ENCODE measurements at regions not wholly inside any gene's neighbourhood (a gene's known extent, or its start where the extent isn't known, plus 50 kb on each side); places are given as distances from the start of the nearest gene placed in this dataset.

- DNase-seq (ENCODE audit: low read depth), result no peak
- TF ChIP-seq CTCF (IDR thresholded peaks at IDR 0.05; ENCODE audit: control insufficient read depth, insufficient read depth, low read depth, low read length, missing control alignments), result no peak
- H3K4me3 ChIP-seq (ENCODE audit: control insufficient read depth, low read depth, low read length), result no peak overlapping the region
Observed at GRCh38 chr2:133948610-133949290, 305.1 kb upstream of the MGAT5 start.

- H3K4me3 ChIP-seq (ENCODE audit: control insufficient read depth, low read depth, low read length), result no peak overlapping the region
- no peak for TF ChIP-seq CTCF (IDR thresholded peaks at IDR 0.05; ENCODE audit: control insufficient read depth, insufficient read depth, low read depth, low read length, missing control alignments)
- no peak for DNase-seq (ENCODE audit: low read depth)
Observed at GRCh38 chr2:133949595-133949994, 304.3 kb upstream of the MGAT5 start.

GRCh38 chr2:133951209-133951608, 302.7 kb upstream of the MGAT5 start:
- no peak for TF ChIP-seq CTCF (IDR thresholded peaks at IDR 0.05; ENCODE audit: control insufficient read depth, insufficient read depth, low read depth, low read length, missing control alignments)
- H3K4me3 ChIP-seq (ENCODE audit: control insufficient read depth, low read depth, low read length), result no peak overlapping the region
- no peak for DNase-seq (ENCODE audit: low read depth)

- no peak for DNase-seq (ENCODE audit: low read depth)
- TF ChIP-seq CTCF (IDR thresholded peaks at IDR 0.05; ENCODE audit: control insufficient read depth, insufficient read depth, low read depth, low read length, missing control alignments), result no peak
- H3K4me3 ChIP-seq (ENCODE audit: control insufficient read depth, low read depth, low read length), result no peak overlapping the region
Observed at GRCh38 chr2:133952420-133952819, 301.5 kb upstream of the MGAT5 start.

GRCh38 chr2:133952896-133953295, 301.0 kb upstream of the MGAT5 start:
- no peak for DNase-seq (ENCODE audit: low read depth)
- TF ChIP-seq CTCF (IDR thresholded peaks at IDR 0.05; ENCODE audit: control insufficient read depth, insufficient read depth, low read depth, low read length, missing control alignments), result no peak
- H3K4me3 ChIP-seq (ENCODE audit: control insufficient read depth, low read depth, low read length), result no peak overlapping the region

- DNase-seq (ENCODE audit: low read depth), result no peak
- no peak overlapping the region for H3K4me3 ChIP-seq (ENCODE audit: control insufficient read depth, low read depth, low read length)
- TF ChIP-seq CTCF (IDR thresholded peaks at IDR 0.05; ENCODE audit: control insufficient read depth, insufficient read depth, low read depth, low read length, missing control alignments), result no peak
Observed at GRCh38 chr2:133953524-133953923, 300.3 kb upstream of the MGAT5 start.

All from AG09309 (cell line).